ENCODE measurements at regions not wholly inside any gene's neighbourhood (a gene's known extent, or its start where the extent isn't known, plus 50 kb on each side); places are given as distances from the start of the nearest gene placed in this dataset.
A peak's percentile ranks its signal among the peaks of the same experiment; 100 is the strongest.

DNA sequence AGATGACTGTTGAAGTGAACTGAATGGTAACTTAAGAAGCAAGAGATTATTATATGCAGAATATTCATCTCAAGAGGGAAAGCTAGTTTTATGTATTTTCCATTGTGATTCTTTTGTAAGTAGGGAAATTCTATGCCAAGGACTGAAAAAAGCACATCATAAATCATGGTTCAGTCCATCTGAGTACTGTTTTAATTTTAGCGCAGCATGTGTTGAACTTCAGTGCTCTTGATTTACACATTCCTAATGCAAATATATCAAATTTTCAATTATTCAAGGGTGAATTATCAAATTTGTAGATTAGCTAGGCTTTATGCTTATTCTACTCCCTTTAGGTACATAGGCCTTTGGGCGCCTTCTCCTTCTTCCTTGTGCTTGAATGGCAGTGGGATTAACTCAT lies 50.3 kb upstream of the TCF12 start:
- no peak for DNase-seq (ENCODE audit: low read depth in 3 of 3, low spot score in 1 of 3)

DNA sequence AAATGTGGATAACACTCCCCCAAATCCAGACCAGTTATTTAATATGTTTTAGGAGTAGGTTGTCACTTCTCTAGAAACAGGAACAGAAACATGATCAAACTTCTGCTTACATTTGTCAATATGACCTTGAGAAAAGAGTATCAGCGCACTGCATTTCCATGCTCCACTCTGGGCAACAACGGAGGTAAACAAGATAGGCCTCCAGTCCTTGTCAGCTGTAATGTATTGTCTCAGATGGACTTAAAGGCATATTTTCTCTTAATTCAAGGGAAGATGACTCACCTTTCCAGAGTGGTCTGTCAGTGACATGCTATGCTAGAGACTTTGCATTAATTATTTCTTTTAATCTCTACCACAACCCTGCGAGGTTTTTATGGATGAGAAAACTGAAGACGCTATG lies 51.6 kb upstream of the TCF12 start:
- DNase-seq (ENCODE audit: low read depth in 3 of 3, low spot score in 1 of 3), result no peak

DNA sequence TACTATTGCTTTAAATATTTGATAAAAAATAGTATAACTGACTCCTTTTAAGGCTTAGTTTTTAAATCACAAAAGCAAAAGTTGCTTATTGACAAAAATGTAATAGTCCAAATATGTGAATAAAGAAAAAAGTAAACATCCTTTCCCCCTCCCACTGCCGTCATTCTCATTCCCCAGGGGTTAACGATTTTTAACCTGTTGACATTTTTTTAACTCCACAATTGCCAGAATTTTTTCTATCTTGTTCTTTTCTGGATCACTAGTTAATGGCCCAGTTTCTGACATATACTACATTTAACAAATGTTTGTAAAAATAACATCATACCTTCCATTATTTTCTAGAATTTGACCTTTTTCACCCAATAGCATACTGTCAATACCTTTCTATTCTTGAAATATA lies 60.6 kb upstream of the TCF12 start:
- no peak for DNase-seq (ENCODE audit: low read depth in 3 of 3, low spot score in 1 of 3)

DNA sequence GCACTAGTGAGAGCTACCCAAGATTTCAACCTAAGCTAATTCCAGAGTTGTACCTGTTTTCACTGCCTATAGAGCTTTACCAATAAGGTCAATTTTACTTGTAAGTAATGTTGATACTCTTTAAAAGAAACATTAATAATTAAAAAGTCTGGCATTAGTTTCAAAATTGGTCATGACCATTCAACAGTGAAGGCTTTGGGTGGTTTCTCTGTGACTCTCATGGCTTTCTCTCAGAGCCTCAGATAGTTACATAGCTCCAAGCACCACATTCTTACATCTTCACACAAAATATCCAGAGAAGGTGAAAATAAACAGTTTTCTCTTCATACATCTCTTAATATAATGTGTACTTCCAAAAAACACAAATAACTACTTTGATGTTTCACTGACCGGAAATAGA lies 61.5 kb upstream of the TCF12 start:
- DNase-seq (ENCODE audit: low read depth in 3 of 3, low spot score in 1 of 3), result no peak

DNA sequence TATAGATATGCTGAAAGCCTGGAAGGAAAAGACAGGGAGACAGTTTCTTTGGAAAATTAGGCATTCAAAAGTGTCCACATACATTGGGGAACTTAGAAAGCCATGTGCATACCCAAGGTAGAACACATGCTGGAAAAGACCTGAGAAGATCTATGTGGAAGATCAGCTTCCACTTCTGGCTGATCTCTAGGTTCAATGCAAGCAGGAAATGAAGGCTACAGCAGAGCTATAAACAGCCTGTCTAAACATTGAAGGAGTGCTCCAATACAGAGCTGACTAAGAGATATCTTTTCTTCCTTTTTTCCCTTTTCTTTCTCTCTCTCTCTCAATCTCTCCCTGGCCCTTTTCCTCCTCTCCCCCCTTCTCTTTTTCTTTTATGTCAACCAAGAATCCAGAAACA lies 73.6 kb upstream of the TCF12 start:
- DNase-seq (ENCODE audit: low read depth in 3 of 3, low spot score in 1 of 3), result no peak

DNA sequence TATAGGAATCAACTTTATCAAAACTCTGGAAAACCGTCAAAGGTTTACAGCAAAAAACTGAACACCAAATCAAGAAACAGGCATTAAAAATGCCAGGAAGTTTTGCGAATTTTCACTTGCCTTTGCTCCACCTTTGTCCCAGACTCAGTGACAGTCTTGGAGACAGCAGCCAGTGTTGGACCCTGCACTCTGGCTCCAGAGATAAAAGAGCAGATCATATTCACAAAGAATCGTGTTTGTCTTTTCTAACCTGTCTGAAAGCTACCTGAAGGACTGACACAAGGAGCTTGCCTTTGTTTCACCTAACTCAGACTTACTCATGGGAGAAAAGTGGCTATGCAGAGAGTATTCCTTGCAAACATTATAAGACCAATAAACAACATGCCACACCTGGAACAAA lies 74.0 kb upstream of the TCF12 start:
- DNase-seq (ENCODE audit: low read depth in 3 of 3, low spot score in 1 of 3), result no peak

DNA sequence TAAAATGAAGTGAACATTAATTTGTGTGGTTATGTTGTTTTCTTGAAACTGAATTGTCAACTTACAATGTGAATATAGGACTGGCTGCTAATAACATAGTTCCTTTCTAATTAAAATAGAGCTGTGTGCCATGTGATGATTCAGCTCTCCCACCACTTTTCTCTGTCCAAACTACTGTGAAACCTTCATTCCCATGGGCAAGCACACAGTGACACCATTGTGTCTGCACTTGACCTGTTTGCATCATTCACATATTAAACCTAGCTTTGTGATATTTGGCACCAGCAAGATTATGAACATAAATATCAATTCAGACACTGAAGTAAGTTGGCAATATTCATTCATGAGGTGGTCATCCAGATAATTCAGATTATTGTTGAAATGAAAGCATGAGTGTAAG lies 78.8 kb upstream of the TCF12 start:
- DNase-seq (ENCODE audit: low read depth in 3 of 3, low spot score in 1 of 3), result no peak

DNA sequence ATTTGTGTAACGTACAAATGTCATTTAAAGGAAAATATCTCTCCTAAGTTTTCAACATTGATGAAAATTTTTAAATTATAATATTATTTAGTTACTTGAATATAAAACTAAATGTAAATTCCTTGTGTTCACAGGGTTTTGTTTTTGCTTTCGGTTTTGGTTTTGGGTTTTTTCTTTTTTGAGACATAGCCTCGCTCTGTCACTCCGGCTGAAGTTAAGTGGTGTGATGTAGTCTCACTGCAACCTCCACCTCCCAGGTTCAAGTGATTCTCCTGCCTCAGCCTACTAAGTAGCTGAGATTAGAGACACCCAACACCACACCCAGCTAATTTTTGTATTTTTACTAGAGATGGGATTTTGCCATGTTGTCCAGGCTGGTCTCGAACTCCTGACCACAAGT lies 79.3 kb upstream of the TCF12 start:
- DNase-seq (ENCODE audit: low read depth in 3 of 3, low spot score in 1 of 3), result no peak

DNA sequence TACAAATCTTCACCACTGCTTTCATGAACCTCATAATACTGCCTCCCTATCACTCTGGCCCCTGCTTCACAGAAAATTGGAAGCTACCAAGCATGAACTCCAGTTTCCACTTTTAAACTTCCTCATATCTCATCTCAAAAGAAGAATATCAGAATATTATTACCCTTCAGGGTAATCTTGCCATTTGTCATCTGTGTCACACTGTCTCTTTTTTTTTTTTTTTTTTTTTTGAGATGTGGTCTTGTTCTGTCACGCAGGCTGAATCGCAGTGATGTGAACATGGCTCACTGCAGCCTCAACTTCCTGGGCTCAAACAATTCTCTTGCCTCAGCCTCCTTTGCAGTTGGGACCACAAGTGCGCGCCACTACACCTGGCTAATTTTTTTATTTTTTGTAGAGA lies 80.4 kb upstream of the TCF12 start:
- no peak for DNase-seq (ENCODE audit: low read depth in 3 of 3, low spot score in 1 of 3)

DNA sequence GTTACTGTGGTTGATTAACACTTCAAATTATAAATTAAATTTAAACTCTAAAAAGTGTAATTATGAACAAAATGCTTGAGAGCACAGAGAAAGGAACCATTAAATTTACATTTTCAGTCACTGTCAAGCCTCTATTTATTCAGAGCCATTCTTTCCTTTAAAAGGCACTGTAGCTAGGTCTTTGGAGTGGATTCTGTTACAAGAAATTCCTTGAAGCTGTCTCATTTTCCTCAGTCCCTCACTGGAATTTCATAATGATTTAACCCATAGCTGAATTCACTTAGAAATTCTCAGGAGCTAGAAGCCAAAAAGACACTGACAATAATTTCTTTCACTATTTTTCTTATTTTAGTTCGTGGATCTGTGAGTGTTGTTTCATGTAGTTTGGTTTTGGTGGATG lies 81.2 kb upstream of the TCF12 start:
- DNase-seq (ENCODE audit: low read depth in 3 of 3, low spot score in 1 of 3), result no peak

DNA sequence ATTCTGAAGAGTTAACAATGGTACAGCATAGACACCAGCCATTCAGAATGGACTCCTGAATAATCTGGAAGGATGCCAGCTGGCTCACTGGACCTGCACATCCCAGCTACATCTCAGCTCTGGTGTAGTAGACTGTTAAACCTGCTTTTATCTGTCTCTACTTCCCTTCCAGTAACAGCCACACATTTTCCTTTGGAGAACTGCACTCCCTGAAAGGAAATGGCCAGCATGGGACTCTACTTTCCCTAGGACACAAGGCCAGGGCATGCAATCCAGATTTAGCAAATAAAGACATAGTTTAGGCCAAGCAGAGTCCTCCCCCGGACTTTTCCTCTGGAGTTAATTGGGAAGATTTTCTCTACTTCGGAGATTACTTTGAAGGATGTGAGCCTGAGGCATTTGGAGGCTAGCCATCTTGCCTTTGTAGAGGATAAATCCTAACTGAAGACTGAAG lies 82.7 kb upstream of the TCF12 start:
- DNase-seq (ENCODE audit: low read depth in 3 of 3, low spot score in 1 of 3), result no peak

DNA sequence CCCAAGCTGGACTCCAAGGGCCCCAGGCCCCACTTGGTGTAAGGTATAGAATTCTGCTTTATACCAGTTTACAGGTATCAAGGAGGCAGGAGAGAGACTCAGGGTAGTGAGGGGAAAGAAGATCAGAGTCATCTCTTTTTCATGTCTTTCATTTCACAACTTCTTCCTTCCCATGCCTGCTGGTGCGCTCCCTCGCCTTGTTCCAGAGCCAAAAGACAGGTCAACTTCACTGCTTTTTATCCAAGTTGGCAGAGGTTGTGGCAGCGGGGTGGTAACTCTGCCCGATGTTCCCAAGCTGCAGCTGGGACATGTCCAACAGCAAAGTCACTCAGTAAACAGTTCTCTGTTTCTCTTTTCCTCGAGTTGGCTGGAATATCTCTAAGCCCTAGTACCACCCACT lies 86.3 kb upstream of the TCF12 start:
- no peak for DNase-seq (ENCODE audit: low read depth in 3 of 3, low spot score in 1 of 3)

DNA sequence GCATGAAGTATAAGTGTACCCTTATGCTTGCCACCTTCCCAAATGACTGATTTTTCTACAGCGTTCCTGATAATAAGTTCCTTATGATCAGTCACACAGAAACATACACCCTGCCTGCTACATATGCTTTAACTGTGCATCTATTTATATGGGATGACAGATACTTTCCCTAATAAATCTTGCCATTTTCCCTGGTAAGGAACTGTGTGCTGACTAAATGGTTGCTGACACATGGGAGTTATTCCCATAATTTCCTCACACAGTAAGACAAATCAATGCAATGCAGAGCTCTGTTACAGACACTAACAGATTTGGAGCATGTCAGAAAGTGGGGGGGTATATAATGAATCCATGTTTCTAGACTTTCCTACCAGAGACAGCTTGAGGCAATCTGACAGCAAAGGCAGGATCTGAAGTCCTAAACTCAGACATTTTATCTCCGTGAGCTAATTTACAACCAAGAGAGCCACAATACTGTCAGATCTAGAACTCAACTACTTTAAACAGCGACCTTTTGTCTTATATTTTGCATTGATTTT lies 86.9 kb upstream of the TCF12 start:
- DNase-seq (ENCODE audit: low read depth in 3 of 3, low spot score in 1 of 3), result no peak

DNA sequence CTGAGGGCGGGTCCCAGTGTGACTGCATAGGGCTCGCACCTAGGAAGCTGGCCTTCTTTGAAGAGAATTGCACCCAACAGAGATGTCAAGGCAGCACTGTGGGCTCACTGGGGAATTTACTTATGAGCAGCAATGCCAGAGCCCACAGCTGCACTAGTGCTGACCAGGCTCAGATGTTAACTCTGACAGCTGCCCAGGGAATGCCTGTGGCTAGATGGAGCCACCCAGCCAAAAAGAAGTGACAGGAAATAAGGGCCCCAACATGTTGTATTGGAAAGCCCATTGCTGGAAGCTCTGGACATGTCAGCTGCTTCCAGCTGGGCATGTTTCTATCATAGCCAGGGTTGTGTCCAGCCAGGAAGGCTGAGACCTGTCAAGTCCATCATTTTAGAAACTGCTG lies 90.9 kb upstream of the ZNF280D start:
- no peak for DNase-seq (ENCODE audit: low read depth in 3 of 3, low spot score in 1 of 3)

DNA sequence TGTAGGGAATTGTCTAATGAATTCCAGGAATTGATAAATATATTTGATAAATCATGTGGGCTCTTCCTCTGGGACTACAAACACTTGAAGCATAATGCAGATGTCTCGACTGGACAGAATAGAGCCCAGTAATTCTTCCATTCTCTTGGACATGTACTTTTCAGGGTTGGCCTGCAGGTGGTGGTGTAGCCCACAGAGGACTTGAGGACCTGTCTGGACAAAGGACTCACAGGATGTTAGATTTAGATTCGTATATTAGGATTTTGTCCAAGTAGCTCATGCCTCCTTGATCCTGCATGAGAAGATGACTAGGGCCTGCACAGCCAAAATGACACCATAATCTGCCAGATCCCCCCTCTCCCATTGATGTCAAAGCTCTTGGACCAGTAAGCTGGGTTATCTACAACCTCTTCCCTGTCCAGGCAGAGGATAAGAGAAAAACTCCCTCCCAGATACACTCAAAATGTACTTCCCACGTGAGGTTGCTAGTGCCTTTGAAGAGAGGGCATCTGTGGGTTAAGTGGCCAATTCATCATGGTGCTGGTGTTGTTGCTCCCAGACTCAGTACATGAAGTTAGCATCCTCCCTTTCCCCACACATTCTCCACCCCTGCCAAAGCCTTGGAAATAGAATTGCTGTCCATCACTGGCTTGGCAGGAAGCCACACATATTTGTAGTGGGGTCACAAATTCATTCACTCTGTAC lies 88.6 kb upstream of the ZNF280D start:
- DNase-seq (ENCODE audit: low read depth in 3 of 3, low spot score in 1 of 3), result peak in 2 of 3 donors; percentile 13 to 20

DNA sequence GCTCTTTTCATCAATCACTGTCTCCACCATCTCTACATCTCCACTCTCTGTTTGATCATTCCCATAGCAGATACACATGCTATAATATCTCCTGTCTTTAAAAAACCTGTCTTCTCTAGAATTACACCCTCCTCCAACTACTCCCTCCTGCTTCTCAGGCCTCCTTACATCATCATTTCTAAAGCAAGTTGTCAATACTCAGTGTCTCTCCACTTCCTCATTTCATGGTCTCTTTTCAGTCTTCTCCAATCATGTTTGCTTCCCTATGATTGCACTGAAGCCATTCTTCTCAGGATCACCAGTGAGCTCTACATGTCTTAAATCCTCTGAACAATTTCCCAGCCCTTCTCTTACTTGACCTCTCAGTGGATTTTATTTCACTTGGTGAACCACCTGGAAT lies 87.0 kb upstream of the ZNF280D start:
- no peak for DNase-seq (ENCODE audit: low read depth in 3 of 3, low spot score in 1 of 3)

DNA sequence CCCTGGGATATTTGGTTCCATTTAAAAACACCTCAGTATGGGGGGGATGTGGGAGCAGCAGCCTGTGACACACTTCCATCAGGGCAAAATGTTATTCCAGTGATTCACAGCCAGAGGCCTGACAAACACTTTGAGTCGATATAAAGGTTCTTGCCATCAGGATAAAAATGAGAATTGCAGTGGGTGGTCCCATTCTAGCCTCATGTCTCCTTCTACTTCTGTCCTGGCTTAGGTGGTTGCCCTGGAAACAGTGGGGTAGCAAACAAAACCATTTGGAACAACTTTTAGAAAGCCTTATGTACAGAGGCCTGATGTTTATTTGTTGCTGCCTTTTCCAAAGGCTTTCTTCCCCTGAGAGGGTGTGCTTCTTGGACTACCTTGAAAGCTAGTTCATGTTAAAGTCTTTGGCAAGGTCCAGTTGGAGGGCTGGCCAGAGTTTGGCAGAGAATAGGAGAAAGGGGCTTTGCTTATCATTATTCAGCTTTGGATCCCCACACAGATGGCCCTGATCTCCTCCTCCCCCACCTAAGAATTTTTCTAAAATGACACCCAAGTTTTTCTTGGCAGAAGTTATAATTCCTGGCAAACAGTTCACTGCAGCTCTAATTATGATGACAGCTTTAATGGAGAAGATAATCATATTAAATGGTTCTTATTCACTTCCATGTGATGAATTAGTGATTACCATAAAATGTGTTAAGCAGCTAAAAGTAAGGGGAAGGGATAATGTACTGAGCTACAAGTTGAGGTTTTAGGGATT lies 84.2 kb upstream of the ZNF280D start:
- no peak for DNase-seq (ENCODE audit: low read depth in 3 of 3, low spot score in 1 of 3)

DNA sequence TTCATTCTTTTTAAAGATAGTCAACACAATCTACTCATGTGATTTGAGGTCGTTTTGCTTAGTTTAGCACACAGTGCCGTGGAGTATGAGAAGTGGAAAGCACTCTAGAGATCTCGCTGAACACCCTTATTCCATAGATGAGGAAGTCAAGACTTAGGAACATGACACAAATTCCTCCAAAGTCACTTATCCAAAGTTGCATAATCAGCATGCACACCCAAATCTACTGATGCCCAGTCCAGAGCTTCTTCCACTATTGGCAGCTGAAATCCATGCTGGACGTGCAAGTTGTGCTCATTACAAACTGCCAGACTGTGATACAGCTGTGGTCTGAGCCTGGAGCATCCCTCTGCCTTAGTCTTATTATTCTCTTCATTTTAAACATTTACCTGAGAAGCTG lies 83.5 kb upstream of the ZNF280D start:
- DNase-seq (ENCODE audit: low read depth in 3 of 3, low spot score in 1 of 3), result no peak

DNA sequence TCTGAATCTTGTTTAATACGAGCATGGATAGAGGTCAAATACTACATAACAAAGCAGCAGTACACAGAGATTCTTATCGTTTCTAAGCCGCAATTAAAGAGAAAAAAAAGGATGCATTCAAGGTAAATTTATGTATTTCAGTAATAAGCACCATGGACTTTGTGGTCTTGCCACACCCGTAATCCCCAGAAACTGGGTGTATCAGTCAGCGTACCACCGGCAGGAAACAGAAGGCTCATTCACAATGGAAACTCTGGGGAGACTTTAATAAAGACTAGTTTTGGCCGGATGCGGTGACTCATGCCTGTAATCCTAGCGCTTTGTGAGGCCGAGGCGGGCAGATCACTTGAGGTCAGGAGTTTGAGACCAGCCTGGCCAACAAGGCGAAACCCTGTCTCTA lies 81.9 kb upstream of the ZNF280D start:
- no peak for DNase-seq (ENCODE audit: low read depth in 3 of 3, low spot score in 1 of 3)

DNA sequence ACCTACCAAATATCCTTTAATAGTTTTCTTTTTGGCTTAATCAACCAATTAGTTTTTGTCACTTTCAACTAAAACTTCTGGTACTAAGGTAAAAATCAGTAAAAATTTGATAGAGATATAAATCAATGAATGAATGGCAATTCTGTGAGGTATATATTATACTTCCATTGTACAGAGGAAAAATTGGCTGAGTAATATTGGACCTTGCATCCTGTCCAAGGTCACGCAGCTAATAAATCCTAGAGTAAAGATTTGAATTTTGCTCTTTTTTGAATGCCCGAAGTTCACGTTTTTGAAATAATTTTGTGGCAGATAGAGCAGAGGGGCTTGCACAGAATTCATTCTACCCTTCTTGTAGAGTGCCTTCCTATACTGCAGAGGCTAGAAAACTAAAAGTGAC lies 81.1 kb upstream of the ZNF280D start:
- DNase-seq (ENCODE audit: low read depth in 3 of 3, low spot score in 1 of 3), result no peak

DNA sequence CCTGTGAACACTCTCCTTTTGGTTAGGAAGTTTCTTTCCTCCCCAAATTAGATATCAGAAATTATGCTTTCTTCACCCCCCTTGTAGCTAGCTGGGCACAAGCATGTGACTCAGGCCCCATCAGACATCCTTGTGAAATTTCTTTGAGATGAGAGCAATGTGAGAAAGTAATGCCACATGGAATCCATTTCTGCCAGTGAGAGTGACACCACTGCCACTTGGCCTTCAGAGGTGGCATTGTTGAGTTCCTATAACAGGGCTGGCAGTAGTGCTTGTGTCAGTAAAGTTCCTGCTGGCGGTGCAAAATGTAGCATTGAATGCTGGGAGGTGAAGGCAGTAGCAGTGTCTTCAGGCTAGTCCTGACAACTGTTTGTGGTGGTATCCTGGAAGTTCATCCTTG lies 80.7 kb upstream of the ZNF280D start:
- no peak for DNase-seq (ENCODE audit: low read depth in 3 of 3, low spot score in 1 of 3)

DNA sequence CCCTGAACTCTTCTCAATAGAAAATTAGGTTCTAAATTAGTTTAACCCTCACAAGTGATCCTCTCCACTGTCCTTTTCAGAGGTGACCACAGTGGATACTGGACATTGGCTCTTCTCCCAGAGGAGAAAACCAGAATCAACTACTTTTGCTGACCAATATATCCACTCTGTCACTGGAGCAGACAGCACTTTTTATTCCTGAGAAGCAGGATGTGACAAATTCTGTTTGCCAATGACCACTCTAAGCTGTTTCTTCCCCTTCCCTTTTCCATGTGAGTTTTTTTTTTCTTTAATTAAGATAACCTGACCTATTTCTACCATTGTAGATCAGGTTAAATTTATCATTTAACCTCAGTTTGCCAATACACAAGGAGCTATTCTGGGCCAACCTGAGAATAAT lies 79.7 kb upstream of the ZNF280D start:
- no peak for DNase-seq (ENCODE audit: low read depth in 3 of 3, low spot score in 1 of 3)

DNA sequence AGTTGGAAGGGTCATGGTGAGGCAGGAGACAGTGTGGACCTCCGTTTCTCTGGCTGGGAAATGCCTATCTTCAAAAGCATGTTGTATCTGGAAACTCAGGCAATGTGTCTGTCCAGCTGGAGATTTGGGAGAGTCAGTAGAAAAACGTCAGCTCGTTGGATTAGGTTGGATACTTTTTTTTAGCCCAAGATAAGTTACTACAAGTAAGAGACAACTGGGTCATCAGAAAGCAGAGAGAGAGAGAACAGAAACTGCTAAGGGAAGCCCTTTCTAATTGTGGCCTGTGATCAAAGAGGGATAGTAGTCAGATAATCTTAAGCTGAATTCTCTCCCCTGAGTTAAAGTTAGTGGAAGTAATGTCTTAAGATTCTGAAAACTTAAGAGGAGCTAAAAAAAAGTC lies 78.9 kb upstream of the ZNF280D start:
- no peak for DNase-seq (ENCODE audit: low read depth in 3 of 3, low spot score in 1 of 3)

Data from stimulated activated CD4-positive, alpha-beta T cell treated with anti-CD3 and anti-CD28 coated beads, TNF-alpha, amount 100 ng/mL, for 1 hour (primary cell).